H1 (cell line): ENCODE measurements at regions not wholly inside any gene's neighbourhood (a gene's known extent, or its start where the extent isn't known, plus 50 kb on each side); places are given as distances from the start of the nearest gene placed in this dataset.

ENCODE experiments used
- MAFK ChIP-seq: IDR thresholded peaks from 2 replicates; pipeline ENCODE4 v1.6.1; 2012; ENCODE audit warnings: low read depth, mild to moderate bottlenecking, improper control_type of control experiment, low read length
- TF ChIP-seq, protein P1 (sequence below): IDR thresholded peaks from 2 replicates; pipeline ENCODE4 v1.6.1; 2011; ENCODE audit warnings: low read depth, mild to moderate bottlenecking, low read length; ENCODE audit not compliant: insufficient read depth
- TF ChIP-seq, protein P2 (sequence below), 3 experiments: IDR thresholded peaks; 1 replicate in 2 of 3; 2 replicates in 1 of 3; pipeline versions ENCODE4 v1.5.1 to v1.6.1; 2011; ENCODE audit warnings: low read length in 3 of 3, mild to moderate bottlenecking in 3 of 3, inconsistent platforms in 2 of 3, low read depth in 1 of 3, moderate library complexity in 1 of 3; ENCODE audit not compliant: insufficient read depth in 1 of 3; ENCODE audit errors: control extremely low read depth in 1 of 3
- TF ChIP-seq, protein P3 (sequence below): IDR thresholded peaks from 2 replicates; pipeline ENCODE4 v1.6.1; 2012; ENCODE audit warnings: inconsistent platforms

DNA sequence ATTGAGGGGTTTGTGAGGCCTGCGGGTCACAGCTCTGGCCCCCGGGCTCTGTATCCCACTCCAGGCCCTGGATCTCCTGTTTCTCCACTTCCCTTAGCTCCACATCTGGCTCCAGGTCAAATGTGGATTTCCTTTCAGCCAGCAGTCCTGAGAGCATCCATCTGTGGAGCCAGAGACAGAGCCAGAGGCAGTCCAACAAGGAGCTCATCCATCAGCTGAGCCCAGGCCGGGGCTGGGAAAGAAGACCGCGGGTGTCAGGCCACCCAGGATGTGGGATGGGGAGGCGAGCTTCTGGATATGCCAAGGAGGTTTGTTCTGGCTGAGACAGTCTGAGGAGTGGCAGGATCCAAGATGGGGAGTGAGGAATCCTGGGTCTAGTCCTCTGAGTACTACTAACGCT, 91.7 kb downstream of the EFNB1 start:
- TF ChIP-seq, protein P1, sequence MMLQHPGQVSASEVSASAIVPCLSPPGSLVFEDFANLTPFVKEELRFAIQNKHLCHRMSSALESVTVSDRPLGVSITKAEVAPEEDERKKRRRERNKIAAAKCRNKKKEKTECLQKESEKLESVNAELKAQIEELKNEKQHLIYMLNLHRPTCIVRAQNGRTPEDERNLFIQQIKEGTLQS = no peak
- TF ChIP-seq, protein P2, sequence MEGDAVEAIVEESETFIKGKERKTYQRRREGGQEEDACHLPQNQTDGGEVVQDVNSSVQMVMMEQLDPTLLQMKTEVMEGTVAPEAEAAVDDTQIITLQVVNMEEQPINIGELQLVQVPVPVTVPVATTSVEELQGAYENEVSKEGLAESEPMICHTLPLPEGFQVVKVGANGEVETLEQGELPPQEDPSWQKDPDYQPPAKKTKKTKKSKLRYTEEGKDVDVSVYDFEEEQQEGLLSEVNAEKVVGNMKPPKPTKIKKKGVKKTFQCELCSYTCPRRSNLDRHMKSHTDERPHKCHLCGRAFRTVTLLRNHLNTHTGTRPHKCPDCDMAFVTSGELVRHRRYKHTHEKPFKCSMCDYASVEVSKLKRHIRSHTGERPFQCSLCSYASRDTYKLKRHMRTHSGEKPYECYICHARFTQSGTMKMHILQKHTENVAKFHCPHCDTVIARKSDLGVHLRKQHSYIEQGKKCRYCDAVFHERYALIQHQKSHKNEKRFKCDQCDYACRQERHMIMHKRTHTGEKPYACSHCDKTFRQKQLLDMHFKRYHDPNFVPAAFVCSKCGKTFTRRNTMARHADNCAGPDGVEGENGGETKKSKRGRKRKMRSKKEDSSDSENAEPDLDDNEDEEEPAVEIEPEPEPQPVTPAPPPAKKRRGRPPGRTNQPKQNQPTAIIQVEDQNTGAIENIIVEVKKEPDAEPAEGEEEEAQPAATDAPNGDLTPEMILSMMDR (IDR thresholded peaks at IDR 0.05; ENCODE audit: control extremely low read depth in 1 of 3, insufficient read depth in 1 of 3, low read depth in 1 of 3, low read length in 3 of 3) = no peak
- no peak for TF ChIP-seq MAFK
- TF ChIP-seq, protein P3, sequence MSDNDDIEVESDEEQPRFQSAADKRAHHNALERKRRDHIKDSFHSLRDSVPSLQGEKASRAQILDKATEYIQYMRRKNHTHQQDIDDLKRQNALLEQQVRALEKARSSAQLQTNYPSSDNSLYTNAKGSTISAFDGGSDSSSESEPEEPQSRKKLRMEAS = no peak
